Ovary (tissue), 7 donors: ENCODE measurements at regions not wholly inside any gene's neighbourhood (a gene's known extent, or its start where the extent isn't known, plus 50 kb on each side); places are given as distances from the start of the nearest gene placed in this dataset.

Source experiments
- DNase-seq, 5 donors: peaks; one replicate each; pipeline ENCODE4 v3.0.0-alpha.2; 2019 to 2020
- H3K27ac ChIP-seq, 2 donors: fragments of 200-600 bp; one replicate each; pipeline versions ENCODE4 v1.5.1 to v1.8.0; 2019 to 2022
- H3K27me3 ChIP-seq: fragments of 200-600 bp; one replicate; pipeline ENCODE4 v1.8.0; 2022
- H3K36me3 ChIP-seq: fragments of 200-600 bp; sonication (generic); one replicate; pipeline ENCODE4 v1.5.1; 2019
- H3K4me1 ChIP-seq: one replicate; pipeline ENCODE4 v1.8.1; 2013; ENCODE audit warnings: mild to moderate bottlenecking, moderate library complexity; ENCODE audit not compliant: insufficient read depth
- H3K4me3 ChIP-seq: fragments of 200-600 bp; sonication (generic); one replicate; pipeline ENCODE4 v1.5.1; 2017
- H3K9me3 ChIP-seq, 2 donors: fragments of 200-600 bp in 1 of 2; sonication (generic) in 1 of 2; one replicate each; pipeline versions ENCODE4 v1.5.1 to v1.8.1; 2013 to 2019; ENCODE audit warnings: mild to moderate bottlenecking in 1 of 2, moderate library complexity in 1 of 2
- EP300 ChIP-seq: sonication (generic); formaldehyde crosslinking; IDR thresholded peaks from one replicate; pipeline ENCODE4 v1.6.1; 2017; ENCODE audit warnings: antibody characterized with exemption
- POLR2A ChIP-seq: fragments of 450-650 bp; IDR thresholded peaks from one replicate; pipeline ENCODE4 v1.6.1; 2017; ENCODE audit warnings: antibody characterized with exemption, mild to moderate bottlenecking, moderate library complexity
- WGBS, 3 donors: extraction: QIAGEN DNeasy Blood & Tissue Kit in 1 of 3; methylation state at CpG; one replicate each; pipeline versions ENCODE4 v1.1.5 to v1.1.7; 2013 to 2017; 5-methylcytosine and 5-hydroxymethylcytosine counted together
- intact Hi-C, 4 donors: fragments of 100-400 bp; cut with DNase I; formaldehyde crosslinking; loops; one replicate each; pipeline versions ENCODE4 v1.11.0 to v1.15.1; 2022 to 2023
- TF ChIP-seq, protein P1 (sequence below), 3 donors: fragments of 450-650 bp in 2 of 3; fragments of 200-600 bp in 1 of 3; IDR thresholded peaks; one replicate each; pipeline versions ENCODE4 v1.5.1 to v1.8.0; 2016 to 2022; ENCODE audit warnings: antibody characterized with exemption in 3 of 3, mild to moderate bottlenecking in 1 of 3
- donor health status: DM: no; HTN: no; CAD: no; lungs with moderate emphysema.
- donor health status: DM: no; HTN: no; CAD: no.
- donor health status: Bipolar disorder and iron deficiency.
- donor health status: DM: no; HTN: no; CAD: no.
- donor health status: DM: yes; HTN: yes; CAD: no.

DNA sequence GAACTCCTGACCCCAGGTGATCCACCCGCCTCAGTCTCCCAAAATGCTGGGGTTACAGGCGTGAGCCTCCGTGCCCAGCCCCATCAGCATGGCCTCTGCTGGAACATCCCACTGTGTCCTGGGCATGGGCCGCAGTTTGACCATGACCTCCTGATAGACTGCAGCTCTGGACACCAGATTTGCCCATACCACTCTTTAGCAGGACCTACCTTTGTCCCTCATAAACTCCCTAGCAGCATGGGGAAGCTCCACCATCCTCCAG is 92.6 kb downstream of the MYCN start:
- intact Hi-C loops: no loop called here
- WGBS, 3 donors: 97 to 98% (median 98%) methylated on average over 4 of the region's 4 CpGs
- no peaks in the 10 kb centered on the region for H3K36me3 ChIP-seq
- H3K4me3 ChIP-seq: no peak overlapping the region
- H3K4me1 ChIP-seq: no peaks in the 10 kb centered on the region
- TF ChIP-seq, protein P1, sequence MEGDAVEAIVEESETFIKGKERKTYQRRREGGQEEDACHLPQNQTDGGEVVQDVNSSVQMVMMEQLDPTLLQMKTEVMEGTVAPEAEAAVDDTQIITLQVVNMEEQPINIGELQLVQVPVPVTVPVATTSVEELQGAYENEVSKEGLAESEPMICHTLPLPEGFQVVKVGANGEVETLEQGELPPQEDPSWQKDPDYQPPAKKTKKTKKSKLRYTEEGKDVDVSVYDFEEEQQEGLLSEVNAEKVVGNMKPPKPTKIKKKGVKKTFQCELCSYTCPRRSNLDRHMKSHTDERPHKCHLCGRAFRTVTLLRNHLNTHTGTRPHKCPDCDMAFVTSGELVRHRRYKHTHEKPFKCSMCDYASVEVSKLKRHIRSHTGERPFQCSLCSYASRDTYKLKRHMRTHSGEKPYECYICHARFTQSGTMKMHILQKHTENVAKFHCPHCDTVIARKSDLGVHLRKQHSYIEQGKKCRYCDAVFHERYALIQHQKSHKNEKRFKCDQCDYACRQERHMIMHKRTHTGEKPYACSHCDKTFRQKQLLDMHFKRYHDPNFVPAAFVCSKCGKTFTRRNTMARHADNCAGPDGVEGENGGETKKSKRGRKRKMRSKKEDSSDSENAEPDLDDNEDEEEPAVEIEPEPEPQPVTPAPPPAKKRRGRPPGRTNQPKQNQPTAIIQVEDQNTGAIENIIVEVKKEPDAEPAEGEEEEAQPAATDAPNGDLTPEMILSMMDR (IDR thresholded peaks at IDR 0.05): no peak
- TF ChIP-seq EP300 (no peak), POLR2A (no peak)
- no peaks in the 10 kb centered on the region for H3K27me3 ChIP-seq
- no peak for DNase-seq
- no peaks in the 10 kb centered on the region for H3K9me3 ChIP-seq
- H3K27ac ChIP-seq: no peak overlapping the region

GRCh38 chr2:16032282-16033031 is 92.1 kb downstream of the MYCN start:
- intact Hi-C loops: no loop called here
- no peaks in the 10 kb centered on the region for H3K36me3 ChIP-seq
- no peaks in the 10 kb centered on the region for H3K4me1 ChIP-seq
- no peak for DNase-seq
- no peaks in the 10 kb centered on the region for H3K27me3 ChIP-seq
- H3K4me3 ChIP-seq: no peak overlapping the region
- H3K9me3 ChIP-seq: no peaks in the 10 kb centered on the region
- no peak overlapping the region for H3K27ac ChIP-seq
- TF ChIP-seq, protein P1 (IDR thresholded peaks at IDR 0.05): no peak
- TF ChIP-seq POLR2A (no peak), EP300 (no peak)
- 92 to 93% (median 93%) methylated on average over 11 of the region's 11 CpGs for WGBS, 3 donors

GRCh38 chr2:16031848-16032159 is 91.5 kb downstream of the MYCN start:
- no peak for DNase-seq
- Histone ChIP-seq H3K27ac (no peak overlapping the region), H3K27me3 (no peaks in the 10 kb centered on the region), H3K36me3 (no peaks in the 10 kb centered on the region), H3K4me3 (no peak overlapping the region), H3K9me3 (no peaks in the 10 kb centered on the region), H3K4me1 (no peaks in the 10 kb centered on the region)
- intact Hi-C loops: no loop called here
- TF ChIP-seq EP300 (no peak), POLR2A (no peak)
- TF ChIP-seq, protein P1 (IDR thresholded peaks at IDR 0.05): no peak
- 79 to 90% (median 79%) methylated on average over 8 of the region's 8 CpGs for WGBS, 3 donors

- intact Hi-C loops: no loop called here
- no peak overlapping the region for H3K27ac ChIP-seq
- WGBS, 3 donors: 78 to 88% (median 81%) methylated on average over 11 of the region's 11 CpGs
- no peak for DNase-seq
- H3K36me3 ChIP-seq: no peaks in the 10 kb centered on the region
- H3K4me1 ChIP-seq: no peaks in the 10 kb centered on the region
- H3K27me3 ChIP-seq: no peaks in the 10 kb centered on the region
- H3K4me3 ChIP-seq: no peak overlapping the region
- no peaks in the 10 kb centered on the region for H3K9me3 ChIP-seq
- TF ChIP-seq POLR2A (no peak), EP300 (no peak)
- TF ChIP-seq, protein P1 (IDR thresholded peaks at IDR 0.05): no peak
These were observed 90.9 kb downstream of the MYCN start for GRCh38 chr2:16031058-16031847.
